HEK293T (cell line): ENCODE measurements at regions not wholly inside any gene's neighbourhood (a gene's known extent, or its start where the extent isn't known, plus 50 kb on each side); places are given as distances from the start of the nearest gene placed in this dataset.

Experiments used
- CTCF ChIA-PET: fragments of 350-600 bp; formaldehyde crosslinking; extraction: SDS; loops from one replicate; lab custom pipeline; 2021; ENCODE audit warnings: antibody characterized with exemption, inconsistent platforms; lab: Yijun Ruan, JAX
- POLR2A ChIA-PET: fragments of 350-600 bp; formaldehyde crosslinking; extraction: SDS; loops from one replicate; lab custom pipeline; 2020; ENCODE audit warnings: antibody characterized with exemption, inconsistent platforms; lab: Yijun Ruan, JAX
- DNase-seq: peaks from one replicate; pipeline ENCODE4 v3.0.0; 2012; ENCODE audit warnings: mixed read lengths; ENCODE audit errors: extremely low spot score
- ARNT ChIP-seq: fragments of 450-650 bp; IDR thresholded peaks from 2 replicates; pipeline ENCODE4 v1.6.1; 2017; ENCODE audit warnings: mild to moderate bottlenecking
- BHLHE40 ChIP-seq: fragments of 450-650 bp; IDR thresholded peaks from 2 replicates; pipeline ENCODE4 v1.6.1; 2016; ENCODE audit warnings: mild to moderate bottlenecking, moderate library complexity, borderline replicate concordance
- CTBP1 ChIP-seq: fragments of 450-650 bp; IDR thresholded peaks from 2 replicates; pipeline ENCODE4 v1.6.1; 2016; ENCODE audit warnings: borderline replicate concordance
- ELF4 ChIP-seq: fragments of 450-650 bp; IDR thresholded peaks from 2 replicates; pipeline ENCODE4 v1.6.1; 2017; ENCODE audit warnings: antibody characterized with exemption
- FOXA1 ChIP-seq: fragments of 450-650 bp; IDR thresholded peaks from 2 replicates; pipeline ENCODE4 v1.6.1; 2016; ENCODE audit warnings: mild to moderate bottlenecking
- FOXK2 ChIP-seq: fragments of 450-650 bp; IDR thresholded peaks from 2 replicates; pipeline ENCODE4 v1.6.1; 2016; ENCODE audit warnings: mild to moderate bottlenecking
- FOXM1 ChIP-seq: fragments of 450-650 bp; IDR thresholded peaks from 2 replicates; pipeline ENCODE4 v1.6.1; 2017; ENCODE audit warnings: mild to moderate bottlenecking, borderline replicate concordance
- HDGF ChIP-seq: fragments of 450-650 bp; IDR thresholded peaks from 2 replicates; pipeline ENCODE4 v1.6.1; 2017; ENCODE audit warnings: antibody characterized with exemption, borderline replicate concordance
- L3MBTL2 ChIP-seq: fragments of 450-650 bp; conservative IDR thresholded peaks from 2 replicates; pipeline ENCODE4 v1.6.1; 2016; ENCODE audit warnings: mild to moderate bottlenecking
- LEF1 ChIP-seq: fragments of 450-650 bp; IDR thresholded peaks from 2 replicates; pipeline ENCODE4 v1.6.1; 2017; ENCODE audit warnings: mild to moderate bottlenecking, borderline replicate concordance
- NFRKB ChIP-seq: fragments of 450-650 bp; IDR thresholded peaks from 2 replicates; pipeline ENCODE4 v1.6.1; 2016; ENCODE audit warnings: mild to moderate bottlenecking, moderate library complexity
- PKNOX1 ChIP-seq: fragments of 450-650 bp; IDR thresholded peaks from 2 replicates; pipeline ENCODE4 v1.6.1; 2016
- SP1 ChIP-seq: fragments of 450-650 bp; IDR thresholded peaks from 2 replicates; pipeline ENCODE4 v1.6.1; 2017
- SUZ12 ChIP-seq: fragments of 450-650 bp; IDR thresholded peaks from 2 replicates; pipeline ENCODE4 v1.6.1; 2016; ENCODE audit warnings: mild to moderate bottlenecking
- TARDBP ChIP-seq: fragments of 450-650 bp; IDR thresholded peaks from 2 replicates; pipeline ENCODE4 v1.6.1; 2016
- ZNF384 ChIP-seq: fragments of 450-650 bp; IDR thresholded peaks from 2 replicates; pipeline ENCODE4 v1.6.1; 2016

GRCh38 chr11:71326328-71326940 is 74.1 kb upstream of the SHANK2 start:
- POLR2A ChIA-PET = no interaction called here
- CTCF ChIA-PET = no interaction called here
- DNase-seq = no peak
- TF ChIP-seq ELF4 = no peak
- no peak for TF ChIP-seq HDGF
- TF ChIP-seq NFRKB = no peak
- TF ChIP-seq PKNOX1 = no peak
- TF ChIP-seq FOXA1 = no peak
- TF ChIP-seq LEF1 = no peak
- TF ChIP-seq CTBP1 = no peak
- no peak for TF ChIP-seq ZNF384
- TF ChIP-seq TARDBP = no peak
- TF ChIP-seq SUZ12 = no peak
- no peak for TF ChIP-seq FOXM1
- no peak for TF ChIP-seq ARNT
- TF ChIP-seq L3MBTL2 = no peak
- TF ChIP-seq FOXK2 = no peak
- no peak for TF ChIP-seq SP1
- no peak for TF ChIP-seq BHLHE40

- DNase-seq = no peak
- CTCF ChIA-PET = no interaction called here
- POLR2A ChIA-PET = no interaction called here
- TF ChIP-seq L3MBTL2 = no peak
- no peak for TF ChIP-seq HDGF
Measured at GRCh38 chr11:71325418-71326327, 73.3 kb upstream of the SHANK2 start.

- no peak for TF ChIP-seq FOXM1
- TF ChIP-seq FOXA1 = no peak
- no peak for TF ChIP-seq ELF4
- TF ChIP-seq PKNOX1 = no peak
- TF ChIP-seq BHLHE40 = no peak
- TF ChIP-seq SUZ12 = no peak
- no peak for TF ChIP-seq NFRKB
- no peak for TF ChIP-seq L3MBTL2
- TF ChIP-seq SP1 = no peak
- TF ChIP-seq HDGF = no peak
- ChIA-PET POLR2A (no interaction called here), CTCF (no interaction called here)
- DNase-seq = no peak
Measured at GRCh38 chr11:71324788-71325417, 72.5 kb upstream of the SHANK2 start.

GRCh38 chr11:71323876-71324526 is 71.6 kb upstream of the SHANK2 start:
- no peak for DNase-seq
- ChIA-PET POLR2A (no interaction called here), CTCF (no interaction called here)
- TF ChIP-seq TARDBP (no peak), LEF1 (no peak), PKNOX1 (no peak), SUZ12 (no peak), NFRKB (no peak), SP1 (no peak), L3MBTL2 (no peak), BHLHE40 (no peak), FOXM1 (no peak), HDGF (no peak)

- ChIA-PET CTCF (no interaction called here), POLR2A (no interaction called here)
- TF ChIP-seq NFRKB = no peak
- no peak for TF ChIP-seq L3MBTL2
- no peak for TF ChIP-seq FOXA1
- TF ChIP-seq FOXM1 = no peak
- TF ChIP-seq BHLHE40 = no peak
- no peak for TF ChIP-seq CTBP1
- DNase-seq = no peak
Measured at GRCh38 chr11:71322861-71323582, 70.6 kb upstream of the SHANK2 start.
